HL-60 (cell line): ENCODE measurements at regions not wholly inside any gene's neighbourhood (a gene's known extent, or its start where the extent isn't known, plus 50 kb on each side); places are given as distances from the start of the nearest gene placed in this dataset.

Source experiments
- DNase-seq, 2 experiments: peaks; one replicate each; pipeline ENCODE4 v3.0.0-alpha.2; 2010 to 2020; ENCODE audit warnings: low read depth in 1 of 2, low spot score in 1 of 2
- H3K27ac ChIP-seq: fragments of 250-450 bp; sonication (Bioruptor Pico); replicated peaks from 2 replicates; pipeline ENCODE4 v1.5.1; 2020; ENCODE audit warnings: mild to moderate bottlenecking, moderate library complexity
- H3K27me3 ChIP-seq: fragments of 250-450 bp; sonication (Bioruptor Pico); 2 replicates; pipeline ENCODE4 v1.5.1; 2021; ENCODE audit warnings: mild to moderate bottlenecking, moderate library complexity; ENCODE audit not compliant: insufficient read depth, poor library complexity, severe bottlenecking
- H3K4me3 ChIP-seq: replicated peaks from 2 replicates; pipeline ENCODE4 v1.5.1; 2011; ENCODE audit warnings: mild to moderate bottlenecking, control low read depth, low read length; ENCODE audit not compliant: insufficient read depth
- GABPA ChIP-seq: IDR thresholded peaks from 2 replicates; pipeline ENCODE4 v1.6.1; 2012; ENCODE audit warnings: low read depth
- POLR2AphosphoS5 ChIP-seq: IDR thresholded peaks from 2 replicates; pipeline ENCODE4 v1.6.1; 2012; ENCODE audit warnings: low read depth
- SPI1 ChIP-seq: IDR thresholded peaks from 2 replicates; pipeline ENCODE4 v1.6.1; 2012; ENCODE audit warnings: low read depth, mild to moderate bottlenecking, borderline replicate concordance
- TF ChIP-seq, protein P1 (sequence below): IDR thresholded peaks from 2 replicates; pipeline ENCODE4 v1.6.1; 2012; ENCODE audit warnings: low read depth; ENCODE audit not compliant: insufficient replicate concordance
- TF ChIP-seq, protein P2 (sequence below): IDR thresholded peaks from one replicate; pipeline ENCODE4 v1.5.1; 2011; ENCODE audit warnings: low read length, control low read depth, inconsistent platforms; ENCODE audit not compliant: insufficient read depth

DNA sequence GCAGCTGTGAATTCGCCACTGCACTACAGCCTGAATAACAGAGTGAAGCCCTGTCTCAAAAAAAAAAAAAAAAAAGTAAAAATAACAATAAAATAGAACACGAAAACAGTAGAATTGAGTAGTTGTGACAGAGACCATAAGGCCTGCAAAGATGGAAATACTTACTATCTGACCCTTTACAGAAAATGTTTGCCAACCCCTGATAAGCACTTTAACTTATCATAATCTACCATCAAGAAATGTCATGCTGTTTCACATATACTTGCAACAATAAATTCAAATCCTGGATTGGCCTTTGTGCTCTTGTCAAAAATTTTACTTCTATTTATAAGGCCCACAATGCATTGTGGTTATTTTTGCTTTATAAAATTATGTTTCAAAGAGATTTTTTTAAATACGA is 75.5 kb downstream of the ING2 start:
- no peak for TF ChIP-seq SPI1
- TF ChIP-seq, protein P1, sequence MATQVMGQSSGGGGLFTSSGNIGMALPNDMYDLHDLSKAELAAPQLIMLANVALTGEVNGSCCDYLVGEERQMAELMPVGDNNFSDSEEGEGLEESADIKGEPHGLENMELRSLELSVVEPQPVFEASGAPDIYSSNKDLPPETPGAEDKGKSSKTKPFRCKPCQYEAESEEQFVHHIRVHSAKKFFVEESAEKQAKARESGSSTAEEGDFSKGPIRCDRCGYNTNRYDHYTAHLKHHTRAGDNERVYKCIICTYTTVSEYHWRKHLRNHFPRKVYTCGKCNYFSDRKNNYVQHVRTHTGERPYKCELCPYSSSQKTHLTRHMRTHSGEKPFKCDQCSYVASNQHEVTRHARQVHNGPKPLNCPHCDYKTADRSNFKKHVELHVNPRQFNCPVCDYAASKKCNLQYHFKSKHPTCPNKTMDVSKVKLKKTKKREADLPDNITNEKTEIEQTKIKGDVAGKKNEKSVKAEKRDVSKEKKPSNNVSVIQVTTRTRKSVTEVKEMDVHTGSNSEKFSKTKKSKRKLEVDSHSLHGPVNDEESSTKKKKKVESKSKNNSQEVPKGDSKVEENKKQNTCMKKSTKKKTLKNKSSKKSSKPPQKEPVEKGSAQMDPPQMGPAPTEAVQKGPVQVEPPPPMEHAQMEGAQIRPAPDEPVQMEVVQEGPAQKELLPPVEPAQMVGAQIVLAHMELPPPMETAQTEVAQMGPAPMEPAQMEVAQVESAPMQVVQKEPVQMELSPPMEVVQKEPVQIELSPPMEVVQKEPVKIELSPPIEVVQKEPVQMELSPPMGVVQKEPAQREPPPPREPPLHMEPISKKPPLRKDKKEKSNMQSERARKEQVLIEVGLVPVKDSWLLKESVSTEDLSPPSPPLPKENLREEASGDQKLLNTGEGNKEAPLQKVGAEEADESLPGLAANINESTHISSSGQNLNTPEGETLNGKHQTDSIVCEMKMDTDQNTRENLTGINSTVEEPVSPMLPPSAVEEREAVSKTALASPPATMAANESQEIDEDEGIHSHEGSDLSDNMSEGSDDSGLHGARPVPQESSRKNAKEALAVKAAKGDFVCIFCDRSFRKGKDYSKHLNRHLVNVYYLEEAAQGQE = no peak
- no peak for TF ChIP-seq GABPA
- TF ChIP-seq, protein P2, sequence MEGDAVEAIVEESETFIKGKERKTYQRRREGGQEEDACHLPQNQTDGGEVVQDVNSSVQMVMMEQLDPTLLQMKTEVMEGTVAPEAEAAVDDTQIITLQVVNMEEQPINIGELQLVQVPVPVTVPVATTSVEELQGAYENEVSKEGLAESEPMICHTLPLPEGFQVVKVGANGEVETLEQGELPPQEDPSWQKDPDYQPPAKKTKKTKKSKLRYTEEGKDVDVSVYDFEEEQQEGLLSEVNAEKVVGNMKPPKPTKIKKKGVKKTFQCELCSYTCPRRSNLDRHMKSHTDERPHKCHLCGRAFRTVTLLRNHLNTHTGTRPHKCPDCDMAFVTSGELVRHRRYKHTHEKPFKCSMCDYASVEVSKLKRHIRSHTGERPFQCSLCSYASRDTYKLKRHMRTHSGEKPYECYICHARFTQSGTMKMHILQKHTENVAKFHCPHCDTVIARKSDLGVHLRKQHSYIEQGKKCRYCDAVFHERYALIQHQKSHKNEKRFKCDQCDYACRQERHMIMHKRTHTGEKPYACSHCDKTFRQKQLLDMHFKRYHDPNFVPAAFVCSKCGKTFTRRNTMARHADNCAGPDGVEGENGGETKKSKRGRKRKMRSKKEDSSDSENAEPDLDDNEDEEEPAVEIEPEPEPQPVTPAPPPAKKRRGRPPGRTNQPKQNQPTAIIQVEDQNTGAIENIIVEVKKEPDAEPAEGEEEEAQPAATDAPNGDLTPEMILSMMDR = no peak
- no peak for TF ChIP-seq POLR2AphosphoS5
- no peak overlapping the region for H3K27ac ChIP-seq

DNA sequence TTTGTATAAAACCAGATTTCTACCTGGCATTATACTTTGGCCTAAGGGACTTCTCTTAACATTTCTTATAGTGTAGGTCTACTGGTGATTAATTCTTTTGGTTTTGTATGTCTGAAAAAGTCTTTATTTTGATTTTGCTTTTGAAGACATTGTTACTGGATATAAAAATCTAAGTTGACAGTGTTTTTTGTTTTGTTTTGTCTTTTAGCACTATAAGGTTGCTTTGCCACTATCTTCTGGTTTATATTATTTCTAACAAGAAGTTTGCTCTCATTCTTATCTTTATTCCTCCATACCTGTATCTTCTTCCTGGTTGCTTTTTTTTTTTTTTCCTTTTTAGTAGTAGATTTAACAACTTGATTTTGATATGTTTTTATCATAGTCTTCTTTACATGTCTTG is 76.0 kb downstream of the ING2 start:
- DNase-seq = no peak
- H3K4me3 ChIP-seq = no peak overlapping the region
- H3K27me3 ChIP-seq = no peaks in the 10 kb centered on the region
- TF ChIP-seq GABPA (no peak), SPI1 (no peak), POLR2AphosphoS5 (no peak)
- TF ChIP-seq, protein P1 = no peak
- TF ChIP-seq, protein P2 = no peak
- H3K27ac ChIP-seq = no peak overlapping the region

More for the DNA sequence above, 75.5 kb downstream of the ING2 start:
- no peak for DNase-seq
- Histone ChIP-seq H3K27me3 (no peaks in the 10 kb centered on the region), H3K4me3 (no peak overlapping the region)

DNA sequence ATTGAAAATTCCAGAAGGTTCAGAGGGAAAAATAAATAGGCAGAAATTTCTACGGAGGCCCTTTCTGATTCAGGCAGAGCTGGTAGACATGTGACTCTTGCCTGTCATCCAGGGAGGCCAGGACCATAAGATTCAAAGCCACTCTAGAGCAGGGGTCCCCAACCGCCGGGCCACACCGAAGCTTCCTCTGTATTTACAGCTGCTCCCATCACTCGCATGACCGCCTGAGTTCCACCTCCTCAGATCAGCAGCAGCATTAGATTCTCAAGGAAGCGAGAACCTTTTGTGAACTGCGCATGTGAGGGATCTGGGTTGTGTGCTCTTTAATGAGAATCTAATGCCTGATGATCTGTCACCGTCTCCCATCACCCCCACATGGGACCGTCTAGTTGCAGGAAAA is 72.2 kb downstream of the RWDD4 start:
- Histone ChIP-seq H3K4me3 (no peak overlapping the region), H3K27ac (no peak overlapping the region), H3K27me3 (no peaks in the 10 kb centered on the region)
- TF ChIP-seq, protein P2 = no peak
- TF ChIP-seq SPI1 (no peak), GABPA (no peak), POLR2AphosphoS5 (no peak)
- TF ChIP-seq, protein P1 = no peak
- no peak for DNase-seq
